GM21717 (cell line): ENCODE measurements at regions not wholly inside any gene's neighbourhood (a gene's known extent, or its start where the extent isn't known, plus 50 kb on each side); places are given as distances from the start of the nearest gene placed in this dataset.
"Not testable (repeated sequence)": the region's sequence is repeated elsewhere in the genome, so short reads cannot be mapped to it uniquely, and the experiment has no call there.

Source experiments
- ATAC-seq: cut with Tn5 transposase; IDR thresholded peaks from one replicate; pipeline ENCODE4 v1.9.1; 2021; ENCODE audit warnings: mild to moderate bottlenecking, moderate library complexity; ENCODE audit not compliant: unreplicated experiment

GRCh38 chr6:12538881-12539357 is 177.6 kb upstream of the PHACTR1 start:
- ATAC-seq, result no peak

- not testable (repeated sequence) for ATAC-seq
These were observed 174.1 kb upstream of the PHACTR1 start for GRCh38 chr6:12542319-12543115.

- no peak for ATAC-seq
These were observed 172.6 kb upstream of the PHACTR1 start for GRCh38 chr6:12543953-12544352.

GRCh38 chr6:12544821-12545565 is 171.6 kb upstream of the PHACTR1 start:
- no peak for ATAC-seq

- ATAC-seq, result no peak
These were observed 170.8 kb upstream of the PHACTR1 start for GRCh38 chr6:12545619-12546409.

- ATAC-seq, result no peak
These were observed 170.1 kb upstream of the PHACTR1 start for GRCh38 chr6:12546410-12547002.

- no peak for ATAC-seq
These were observed 168.0 kb upstream of the PHACTR1 start for GRCh38 chr6:12548526-12548925.

- not testable (repeated sequence) for ATAC-seq
These were observed 167.1 kb upstream of the PHACTR1 start for GRCh38 chr6:12549445-12549844.

- not testable (repeated sequence) for ATAC-seq
These were observed 161.7 kb upstream of the PHACTR1 start for GRCh38 chr6:12554820-12555219.

GRCh38 chr6:12555267-12555666 is 161.3 kb upstream of the PHACTR1 start:
- no peak for ATAC-seq

- ATAC-seq, result no peak
These were observed 160.8 kb upstream of the PHACTR1 start for GRCh38 chr6:12555781-12556180.

- no peak for ATAC-seq
These were observed 158.8 kb upstream of the PHACTR1 start for GRCh38 chr6:12557765-12558164.

GRCh38 chr6:12560315-12560714 is 156.3 kb upstream of the PHACTR1 start:
- no peak for ATAC-seq

GRCh38 chr6:12566618-12567123 is 149.9 kb upstream of the PHACTR1 start:
- ATAC-seq, result no peak

GRCh38 chr6:12567682-12568081 is 148.9 kb upstream of the PHACTR1 start:
- no peak for ATAC-seq

- ATAC-seq, result no peak
These were observed 146.9 kb upstream of the PHACTR1 start for GRCh38 chr6:12569646-12570045.

- ATAC-seq, result no peak
These were observed 146.0 kb upstream of the PHACTR1 start for GRCh38 chr6:12570461-12571030.

GRCh38 chr6:12572896-12573827 is 143.4 kb upstream of the PHACTR1 start:
- ATAC-seq, result no peak

- ATAC-seq, result no peak
These were observed 140.6 kb upstream of the PHACTR1 start for GRCh38 chr6:12575961-12576360.
